GM19467 (cell line): ENCODE measurements at regions not wholly inside any gene's neighbourhood (a gene's known extent, or its start where the extent isn't known, plus 50 kb on each side); places are given as distances from the start of the nearest gene placed in this dataset.

Experiments used
- ATAC-seq: cut with Tn5 transposase; IDR thresholded peaks from one replicate; pipeline ENCODE4 v1.9.1; 2021; ENCODE audit warnings: mild to moderate bottlenecking, moderate library complexity; ENCODE audit not compliant: unreplicated experiment

DNA sequence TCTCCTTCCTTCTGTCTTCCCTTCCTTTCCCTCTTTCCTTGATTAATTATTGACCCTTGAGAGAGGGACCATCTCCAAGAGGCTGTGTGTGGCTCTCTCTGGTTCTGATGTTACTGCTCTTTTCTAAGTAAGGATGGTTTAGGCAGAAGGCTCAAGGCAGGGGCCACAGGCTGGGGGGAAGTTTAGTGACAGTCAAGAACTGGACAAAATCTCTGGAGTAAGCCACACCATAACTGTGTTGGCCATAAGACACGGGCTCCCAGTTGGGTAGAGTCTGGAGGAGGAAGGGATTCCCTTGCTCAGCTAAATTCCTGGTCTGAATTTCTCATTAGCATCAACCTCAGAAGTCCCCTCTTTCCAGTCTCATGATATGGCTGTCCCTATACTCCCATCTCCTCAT lies 74.7 kb downstream of the BUD13 start:
- ATAC-seq = no peak

DNA sequence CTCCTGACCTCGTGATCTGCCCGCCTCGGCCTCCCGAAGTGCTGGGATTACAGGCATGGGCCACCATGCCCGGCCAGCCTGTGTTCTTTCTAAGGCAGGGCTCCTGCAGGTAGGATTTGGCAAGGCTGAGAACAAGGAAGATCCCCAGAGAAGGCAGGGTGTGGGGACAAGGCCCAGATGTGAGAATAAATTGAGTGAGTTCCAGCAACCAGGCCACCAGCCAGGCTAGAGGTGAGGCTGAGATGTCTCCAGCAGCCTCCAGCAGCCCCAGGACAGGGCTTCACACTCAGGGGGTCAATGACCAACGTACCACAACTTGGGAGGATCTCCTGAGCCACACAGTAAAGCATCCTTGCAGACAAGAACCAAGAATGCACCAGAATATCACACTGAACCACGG lies 75.1 kb downstream of the BUD13 start:
- no peak for ATAC-seq

DNA sequence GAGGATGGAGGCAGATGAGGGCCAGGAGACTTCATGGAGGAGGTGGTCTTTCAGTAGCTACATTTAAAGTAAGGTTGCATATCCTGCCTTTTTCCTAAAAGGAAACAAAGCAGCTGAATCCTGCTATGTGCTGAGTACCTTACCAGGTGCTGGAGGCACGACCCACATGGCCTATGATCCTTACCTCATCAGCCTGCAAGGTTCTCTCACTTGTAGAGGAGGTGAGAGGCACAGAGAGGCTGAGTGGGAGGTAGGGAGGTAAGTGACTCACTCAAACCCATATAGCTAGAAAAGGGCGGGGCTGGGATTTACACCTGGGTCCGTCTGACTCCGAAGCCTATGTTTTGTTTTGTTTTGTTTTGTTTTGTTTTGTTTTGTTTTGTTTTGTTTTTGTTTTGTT lies 75.8 kb downstream of the BUD13 start:
- ATAC-seq = no peak

DNA sequence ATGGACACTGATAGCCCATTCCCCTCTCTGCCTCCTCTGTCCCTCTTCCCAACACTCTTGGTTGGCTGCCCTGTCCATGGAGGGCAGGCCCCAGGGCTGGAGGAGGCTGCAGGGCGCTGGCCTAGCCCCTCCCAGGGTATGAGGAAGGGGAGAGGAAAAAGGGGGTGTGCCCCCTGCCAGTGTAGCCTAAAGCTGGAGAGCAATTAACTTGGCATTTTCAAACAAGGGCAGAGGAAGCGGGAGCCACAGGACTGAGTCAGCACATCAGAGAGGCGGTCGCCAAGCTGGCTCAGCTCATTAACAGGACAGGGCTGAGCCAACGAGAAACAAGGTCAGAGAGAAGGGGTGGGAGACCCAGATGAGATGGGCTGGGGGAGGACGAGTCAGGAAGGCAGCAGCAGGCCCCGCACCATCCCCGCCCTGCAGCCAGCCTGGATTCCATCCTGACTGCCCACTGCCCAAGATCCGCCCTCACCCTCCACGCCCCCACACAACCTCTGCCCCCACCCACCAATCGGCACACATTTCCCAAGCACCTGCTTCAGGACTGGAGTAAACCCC lies 76.3 kb downstream of the BUD13 start:
- ATAC-seq = no peak

DNA sequence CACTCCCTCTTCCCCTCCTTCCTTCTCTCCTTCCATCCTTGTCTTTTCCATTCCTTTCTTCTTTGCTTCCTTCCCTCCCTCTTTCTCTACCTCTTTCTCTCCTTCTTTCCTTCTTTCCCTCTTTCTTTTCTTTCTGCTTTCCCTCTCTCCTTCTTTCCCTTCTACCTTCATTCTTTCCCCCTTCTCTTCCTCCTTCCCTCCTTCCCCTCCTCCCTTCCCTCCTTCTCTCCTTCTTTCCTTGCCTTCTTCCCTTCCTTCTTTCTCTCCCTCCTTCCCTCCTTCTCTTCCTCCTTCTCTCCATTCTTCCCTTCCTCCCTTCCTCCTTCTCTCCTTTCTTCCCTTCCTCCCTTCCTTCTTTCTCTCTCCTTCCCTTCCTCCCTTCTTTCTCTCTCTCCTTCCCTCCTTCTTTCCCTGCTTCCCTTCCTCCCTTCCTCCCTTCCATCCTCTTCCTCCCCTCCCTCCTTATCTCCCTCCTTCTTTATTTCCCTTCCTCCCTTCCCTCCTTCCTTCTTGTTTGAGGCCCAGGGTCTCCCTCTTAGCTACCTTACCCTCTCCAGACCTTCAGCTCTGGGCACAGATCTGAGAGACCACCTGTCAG lies 77.0 kb downstream of the BUD13 start:
- ATAC-seq = no peak

DNA sequence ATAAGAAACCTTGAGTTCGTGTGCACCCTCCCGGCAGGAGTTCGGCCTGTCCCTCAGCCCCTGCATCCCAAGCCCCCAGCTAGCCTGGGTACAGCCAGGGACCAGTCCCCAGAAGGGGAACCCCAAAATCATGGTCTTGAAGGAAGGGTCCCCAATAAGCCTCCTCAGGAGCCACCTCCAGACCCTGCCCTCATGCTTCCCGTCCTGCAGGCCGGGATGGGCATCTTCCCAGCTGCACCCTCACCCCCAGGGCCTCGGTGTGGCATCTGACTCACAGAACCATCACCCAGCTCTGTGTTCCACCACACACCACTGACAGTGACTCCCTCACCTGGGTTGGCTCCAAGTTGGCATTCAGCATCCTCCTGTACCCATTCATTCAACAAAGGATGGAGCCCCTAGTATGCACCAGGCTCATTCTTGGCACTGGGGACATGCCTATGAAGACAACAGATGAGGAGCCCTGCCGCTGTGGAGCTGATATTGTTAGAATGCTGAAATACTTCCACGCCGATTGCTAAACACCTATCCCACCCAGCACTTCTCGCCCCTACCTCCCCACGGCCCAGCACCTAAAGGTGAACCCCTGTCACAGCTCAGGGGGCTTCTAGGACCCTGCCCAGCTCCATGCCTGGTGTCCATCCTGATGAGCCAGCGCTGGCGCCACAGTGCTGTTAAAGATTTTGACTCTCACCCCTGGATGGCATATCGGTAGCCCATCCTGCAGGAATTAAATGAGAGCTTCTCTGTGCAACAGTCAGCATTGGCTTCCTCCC lies 77.8 kb downstream of the BUD13 start:
- ATAC-seq = no peak

DNA sequence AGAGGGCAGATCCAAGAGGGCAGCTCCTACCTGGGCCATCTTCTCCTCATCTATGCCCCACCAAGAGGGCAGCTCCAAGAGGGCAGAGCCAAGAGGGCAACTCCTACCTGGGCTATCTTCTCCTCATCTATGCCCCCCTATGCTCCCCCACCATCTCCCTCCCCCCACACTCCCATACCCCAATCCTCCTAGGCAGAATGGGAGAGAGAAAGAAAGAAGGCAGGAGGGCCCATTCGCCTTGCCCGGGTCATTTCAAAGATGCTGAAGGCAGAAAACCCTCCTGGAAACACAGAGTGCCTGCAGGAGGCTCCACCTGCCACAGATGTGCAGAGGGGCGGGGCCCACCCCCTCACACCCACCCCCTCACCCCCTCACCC lies 78.5 kb downstream of the BUD13 start:
- no peak for ATAC-seq

DNA sequence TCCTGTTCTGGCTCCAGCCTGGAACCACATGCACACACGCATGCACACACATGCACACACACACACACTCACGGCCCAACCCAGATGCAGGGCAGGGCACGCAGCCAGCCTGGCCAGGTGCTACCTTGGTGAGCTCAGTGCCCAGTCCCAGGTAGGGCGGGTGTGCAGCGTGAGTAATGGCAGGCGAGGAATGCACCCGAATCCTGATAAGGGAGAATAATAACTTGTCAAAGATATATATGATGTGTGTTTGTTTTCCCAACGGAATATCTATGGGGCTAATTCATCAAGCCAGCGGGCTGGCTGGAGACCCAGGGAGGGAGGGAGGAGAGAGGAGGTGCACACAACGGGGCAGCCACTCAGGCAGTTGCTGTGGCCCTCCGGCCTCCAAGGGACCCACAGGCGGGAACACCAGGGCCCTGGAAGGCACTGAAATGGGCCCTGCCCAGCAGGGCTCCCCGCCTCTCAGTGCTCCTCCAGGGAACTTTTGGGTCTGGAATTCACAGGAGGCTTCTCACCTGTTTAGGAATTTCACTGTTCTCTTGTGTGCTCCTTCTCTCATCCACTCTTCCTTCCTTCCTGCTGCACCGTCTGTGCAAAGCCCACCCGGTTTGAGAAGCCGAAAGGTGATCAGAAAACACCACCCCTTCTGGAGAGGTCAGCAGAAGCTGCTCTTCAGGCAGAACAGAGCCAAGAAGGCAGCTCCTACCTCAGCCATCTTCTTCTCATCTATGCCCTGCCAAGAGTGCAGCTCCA lies 79.0 kb downstream of the BUD13 start:
- ATAC-seq = no peak

DNA sequence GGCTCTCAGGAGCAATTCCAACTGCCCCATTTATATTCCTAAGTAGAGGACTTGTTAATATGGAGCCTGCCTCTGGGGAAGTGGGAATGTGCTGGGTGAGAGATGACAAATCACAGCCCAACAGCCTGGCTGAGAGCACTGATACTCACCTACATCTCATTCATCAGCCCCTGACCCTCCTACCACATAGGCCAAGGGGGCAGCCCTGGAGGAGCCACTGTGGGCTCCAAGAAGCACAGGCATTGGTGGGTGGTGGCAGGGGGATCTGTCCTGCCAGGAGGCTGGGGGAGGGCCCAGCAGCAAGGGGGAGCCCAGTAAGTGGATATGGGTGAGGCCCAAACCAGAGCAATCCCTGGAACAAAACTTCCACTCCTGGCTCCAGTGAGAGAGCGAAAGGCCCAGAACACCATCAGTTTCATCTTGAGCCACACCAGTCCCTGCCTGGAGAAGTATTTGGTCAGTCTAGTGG lies 79.7 kb downstream of the BUD13 start:
- no peak for ATAC-seq

DNA sequence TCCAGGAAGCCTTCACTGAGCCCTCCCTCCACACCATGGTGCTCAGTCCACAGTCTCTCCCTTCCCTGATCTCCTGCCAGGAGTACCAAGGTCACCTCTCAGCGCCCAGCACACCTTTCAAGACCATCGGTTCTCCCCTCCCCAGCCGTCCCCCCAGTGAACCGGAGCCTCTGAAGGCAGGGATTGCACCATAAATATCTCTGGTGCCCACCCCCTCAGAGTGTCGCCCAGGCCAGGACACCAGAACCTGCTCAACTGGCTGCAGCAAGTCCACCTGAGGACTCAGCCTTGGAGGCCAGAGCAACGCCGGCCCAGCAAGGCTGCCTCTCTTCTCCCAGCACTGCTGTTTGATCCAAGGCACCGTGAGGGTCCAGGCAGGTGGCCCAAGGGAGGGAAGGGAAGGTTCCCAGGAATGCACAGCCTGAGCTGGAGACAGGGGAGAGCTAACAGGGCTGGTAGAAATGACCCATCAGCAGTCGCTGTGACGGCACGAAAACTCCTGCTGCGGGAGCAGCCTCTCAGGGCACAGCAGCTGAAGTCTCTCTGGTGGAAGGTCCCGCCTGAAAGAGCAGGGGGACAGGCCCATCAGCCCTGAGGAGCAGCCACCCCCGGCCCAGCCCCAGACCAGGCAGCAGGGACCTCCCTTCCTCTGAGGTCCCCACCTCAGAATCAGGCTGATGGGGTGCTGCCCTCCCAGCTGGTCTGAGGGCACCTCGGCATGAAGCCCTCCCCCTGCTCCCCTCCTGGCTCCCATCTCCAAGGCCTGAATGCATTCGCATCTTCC lies 80.3 kb downstream of the BUD13 start:
- ATAC-seq = no peak

DNA sequence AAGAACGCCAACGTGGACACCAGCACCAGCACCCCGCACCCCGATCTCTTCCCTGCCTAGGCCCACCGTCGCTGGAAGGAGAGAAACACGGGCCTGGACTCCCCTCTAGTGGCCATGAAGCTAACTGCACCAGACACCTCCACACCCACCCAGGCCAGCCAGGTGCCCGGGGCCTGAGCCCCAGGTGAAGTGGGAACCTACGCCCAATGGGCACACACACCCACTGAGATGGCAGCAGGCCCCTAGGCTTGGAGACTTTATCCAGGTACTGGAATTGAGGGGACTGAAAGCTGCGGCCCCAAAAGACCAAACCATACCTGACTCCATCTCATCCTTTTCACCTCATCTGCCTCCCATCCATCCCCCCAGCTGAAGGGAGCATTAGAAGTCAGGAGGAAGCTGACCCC lies 81.0 kb downstream of the BUD13 start:
- no peak for ATAC-seq

DNA sequence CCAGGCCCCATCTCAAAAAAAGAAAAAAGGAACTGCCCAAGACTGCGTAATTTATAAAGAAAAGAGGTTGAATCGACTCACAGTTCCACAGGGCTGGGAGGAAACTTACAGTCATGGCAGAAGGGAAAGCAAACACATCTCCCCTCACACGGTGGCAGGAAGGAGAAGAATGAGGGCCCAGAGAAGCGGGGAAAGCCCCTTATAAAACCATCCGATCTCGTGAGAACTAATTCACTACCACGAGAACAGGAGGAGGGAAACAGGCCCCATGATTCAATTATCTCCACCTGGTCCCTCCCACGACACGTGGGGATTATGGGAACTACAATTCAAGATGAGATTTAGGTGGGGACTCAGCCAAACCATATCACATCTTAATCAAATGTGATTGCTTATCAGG lies 82.2 kb downstream of the BUD13 start:
- no peak for ATAC-seq

DNA sequence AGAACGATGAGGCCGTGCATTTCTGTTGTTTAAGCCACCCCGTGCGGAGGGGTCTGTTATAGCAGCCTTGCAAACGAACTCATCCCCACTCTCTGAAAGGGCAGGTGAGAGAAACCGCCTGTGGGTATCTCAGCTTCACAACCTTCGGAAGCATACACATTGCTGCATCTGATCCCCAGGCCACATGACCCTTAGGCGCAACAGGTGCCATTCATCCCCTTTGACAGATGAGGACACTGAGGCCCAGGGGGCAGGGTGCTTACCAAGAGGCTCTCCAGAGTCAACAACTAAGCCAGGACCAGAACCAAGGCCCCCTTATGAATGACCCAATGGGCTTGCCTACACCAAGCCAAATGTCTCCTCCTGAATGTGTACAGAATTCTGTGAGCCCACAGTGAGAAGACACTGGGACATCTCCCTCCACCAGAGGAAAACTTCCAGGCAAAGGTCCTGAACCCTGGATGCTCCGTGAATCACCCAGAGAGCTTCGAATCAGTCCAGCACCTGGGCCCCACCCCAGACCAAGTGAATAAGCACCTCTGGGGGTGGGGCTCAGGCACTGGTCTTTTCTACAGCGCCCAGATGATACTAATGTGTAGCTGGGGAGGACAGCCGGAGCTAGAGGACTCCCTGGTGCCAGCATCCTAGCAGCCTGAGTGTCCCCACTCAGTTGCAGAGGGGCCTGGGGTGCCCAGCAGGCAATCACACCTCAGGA lies 83.2 kb downstream of the BUD13 start:
- ATAC-seq = no peak

DNA sequence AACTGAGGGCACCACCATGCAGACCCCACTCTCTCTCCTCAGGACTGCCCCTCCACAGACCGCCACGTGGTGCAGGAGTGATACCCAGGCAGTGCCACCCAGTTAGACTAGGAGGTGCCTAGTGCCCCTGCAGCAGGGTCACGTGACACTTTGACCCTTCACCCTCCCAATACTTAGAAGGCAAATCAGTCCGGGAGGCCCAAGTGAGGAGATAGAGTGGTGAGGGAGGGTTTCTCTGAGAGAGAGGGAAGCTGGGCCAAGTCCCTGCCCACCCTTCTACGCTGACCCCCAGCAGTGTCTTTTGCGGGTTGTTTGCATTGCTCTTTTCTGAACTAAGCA lies 84.6 kb downstream of the BUD13 start:
- ATAC-seq = no peak

DNA sequence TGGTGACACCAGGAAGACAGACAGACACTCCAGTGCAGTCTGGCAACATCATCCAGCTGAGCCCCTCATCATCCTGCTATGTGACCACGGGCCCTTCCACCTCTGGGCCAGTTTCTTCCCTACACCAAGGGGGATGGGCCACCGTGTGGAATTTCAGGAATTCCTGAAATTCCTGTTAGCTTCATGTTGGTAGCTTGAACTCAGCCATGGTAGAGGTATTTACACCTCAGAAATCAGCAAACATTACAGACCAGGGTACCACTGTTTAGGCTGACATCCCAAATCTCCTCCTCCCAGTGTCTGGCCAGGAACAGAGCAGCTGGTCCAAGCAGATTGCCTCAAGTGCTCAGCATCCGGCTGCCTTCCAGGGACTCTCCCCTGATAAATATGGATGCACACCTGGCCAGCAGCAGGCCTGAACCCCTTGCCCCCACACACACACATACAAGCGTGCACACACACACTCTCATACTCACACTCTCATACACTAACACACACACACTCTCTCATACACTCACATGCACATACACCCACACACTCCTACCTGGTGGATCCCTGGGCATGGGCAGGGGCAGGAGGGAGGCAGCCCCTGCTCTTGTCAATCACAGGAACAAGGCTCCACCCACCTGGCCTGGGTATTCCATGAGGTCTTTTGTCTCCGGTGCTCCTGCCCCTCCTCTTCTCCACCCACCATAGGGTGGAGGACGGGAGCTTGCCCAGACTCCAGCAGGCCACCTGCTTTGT lies 85.2 kb downstream of the BUD13 start:
- ATAC-seq = no peak

DNA sequence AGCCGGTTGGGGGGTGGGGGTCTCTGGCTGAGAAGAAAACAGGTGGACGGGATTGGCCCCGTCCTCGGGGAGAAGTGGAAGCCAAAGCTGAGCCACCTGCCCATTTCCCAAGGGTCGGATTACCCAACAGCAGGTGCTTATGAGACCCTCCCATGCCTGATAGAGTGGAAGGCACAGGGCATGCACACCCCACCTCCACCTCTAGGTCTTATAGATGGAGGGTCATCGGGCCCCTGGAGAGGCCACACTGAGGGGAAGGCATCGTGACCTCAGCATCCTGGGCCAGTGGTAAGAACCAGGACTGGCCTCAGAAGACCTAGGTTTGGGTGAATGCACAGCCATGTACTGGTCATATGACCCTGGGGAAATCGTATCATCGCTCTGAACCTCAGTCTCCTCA lies 85.9 kb downstream of the BUD13 start:
- ATAC-seq = no peak

DNA sequence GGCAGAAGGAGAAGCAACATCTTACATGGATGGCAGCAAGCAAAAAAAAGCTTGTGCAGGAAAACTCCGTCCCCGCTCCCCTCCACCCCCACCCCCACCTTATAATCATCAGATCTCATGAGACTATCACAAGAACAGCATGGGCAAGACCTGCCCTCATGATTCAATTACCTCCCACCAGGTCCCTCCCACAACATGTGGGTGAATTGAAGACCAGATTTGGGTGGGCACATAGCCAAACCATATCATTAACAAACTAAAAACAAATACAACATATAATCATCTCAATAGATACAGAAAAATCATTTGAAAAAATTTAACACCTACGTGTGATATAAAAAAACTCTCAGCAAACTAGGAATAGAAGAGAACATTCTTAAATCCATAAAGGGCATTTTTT lies 88.8 kb downstream of the BUD13 start:
- ATAC-seq = no peak

DNA sequence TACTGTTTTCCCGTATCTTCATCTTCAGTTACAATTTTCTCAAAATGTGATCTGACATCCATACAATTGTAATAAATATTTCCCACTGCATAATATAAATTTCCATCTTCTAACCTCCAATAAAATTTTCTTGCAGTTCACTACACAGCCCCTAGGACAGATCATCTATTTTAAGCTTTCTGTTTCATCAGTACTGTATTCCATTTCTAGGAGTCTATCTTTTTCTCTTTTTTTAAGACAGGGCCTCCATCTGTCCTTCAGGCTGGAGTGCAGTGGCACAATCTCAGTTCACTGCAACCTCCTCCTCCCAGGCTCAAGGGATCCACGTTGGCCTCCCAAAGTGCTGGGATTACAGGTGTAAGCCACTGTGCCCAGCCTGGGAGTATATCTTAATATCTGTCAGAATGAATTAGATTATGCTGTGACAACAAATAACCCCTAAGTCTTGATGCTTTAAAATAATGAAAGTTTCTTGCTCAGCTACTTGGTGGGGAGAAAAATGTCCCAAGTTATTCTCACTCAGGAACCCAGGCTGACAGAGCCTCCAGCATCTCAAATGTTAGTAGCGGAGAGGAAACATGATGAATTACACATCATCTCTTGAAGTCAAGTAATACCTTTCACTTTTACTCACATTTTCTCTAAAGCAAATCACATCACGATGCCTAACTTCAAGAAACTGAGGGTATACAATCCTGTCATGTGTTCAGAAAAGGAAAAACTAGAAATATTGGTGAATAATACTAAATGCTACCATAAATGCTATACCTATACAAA lies 92.2 kb downstream of the BUD13 start:
- no peak for ATAC-seq

DNA sequence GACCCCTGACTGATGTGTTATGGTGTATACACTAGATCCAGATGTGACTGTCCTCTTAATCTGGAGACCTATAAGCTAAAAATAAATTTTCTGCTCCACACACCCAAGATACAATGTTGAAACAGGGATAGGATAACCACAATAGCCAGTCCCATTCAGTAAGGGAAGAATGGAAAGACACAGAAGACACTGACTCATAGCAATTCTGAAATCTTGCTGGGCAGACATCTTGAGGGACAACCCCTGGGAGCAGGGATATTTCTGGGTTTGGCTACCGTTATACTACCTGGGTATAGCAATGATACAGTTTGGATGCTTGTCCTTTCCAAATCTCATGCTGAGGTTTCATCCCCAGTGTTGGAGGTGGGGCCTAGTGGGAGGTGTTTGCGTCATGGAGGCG lies 93.9 kb downstream of the BUD13 start:
- ATAC-seq = no peak
